Astrocyte (in vitro differentiated cells and primary cell): ENCODE measurements at regions not wholly inside any gene's neighbourhood (a gene's known extent, or its start where the extent isn't known, plus 50 kb on each side); places are given as distances from the start of the nearest gene placed in this dataset.

ENCODE experiments used
- DNase-seq: peaks from one replicate; pipeline ENCODE4 v3.0.0-alpha.2; 2010; ENCODE audit warnings: low read depth
- FAIRE-seq: peaks from 2 replicates; lab custom pipeline; 2011; peaks lifted over from hg19 to GRCh38; lab: Jason Lieb, UNC
- H2AFZ ChIP-seq: 2 replicates; pipeline ENCODE4 v1.6.0; 2012; ENCODE audit warnings: low read depth, low read length, inconsistent platforms
- H3K27ac ChIP-seq: 2 replicates; pipeline ENCODE4 v1.5.1; 2011; ENCODE audit warnings: low read depth, low read length, inconsistent platforms
- H3K27me3 ChIP-seq: 2 replicates; pipeline ENCODE4 v1.6.0; 2011; ENCODE audit warnings: low read length, inconsistent platforms; ENCODE audit not compliant: insufficient read depth
- H3K36me3 ChIP-seq: 2 replicates; pipeline ENCODE4 v1.5.1; 2011; ENCODE audit warnings: low read length, inconsistent platforms; ENCODE audit not compliant: insufficient read depth
- H3K4me1 ChIP-seq: 2 replicates; pipeline ENCODE4 v1.5.1; 2011; ENCODE audit warnings: low read length, inconsistent platforms; ENCODE audit not compliant: insufficient read depth
- H3K4me2 ChIP-seq: 2 replicates; pipeline ENCODE4 v1.6.0; 2012; ENCODE audit warnings: low read length, inconsistent platforms
- H3K4me3 ChIP-seq: 2 replicates; pipeline ENCODE4 v1.5.1; 2011; ENCODE audit warnings: low read depth, mild to moderate bottlenecking, low read length, inconsistent platforms; ENCODE audit not compliant: insufficient read depth
- H3K79me2 ChIP-seq: 2 replicates; pipeline ENCODE4 v1.6.0; 2012; ENCODE audit warnings: mild to moderate bottlenecking, low read length, inconsistent platforms; ENCODE audit not compliant: insufficient read depth
- H3K9ac ChIP-seq: 2 replicates; pipeline ENCODE4 v1.6.0; 2012; ENCODE audit warnings: mild to moderate bottlenecking, low read length, inconsistent platforms
- H3K9me3 ChIP-seq: 2 replicates; pipeline ENCODE4 v1.5.1; 2012; ENCODE audit warnings: low read depth, mild to moderate bottlenecking, low read length, inconsistent platforms; ENCODE audit not compliant: insufficient read depth
- H4K20me1 ChIP-seq: 2 replicates; pipeline ENCODE4 v1.6.0; 2012; ENCODE audit warnings: low read length, inconsistent platforms; ENCODE audit not compliant: insufficient read depth
- H3K27ac Mint-ChIP-seq: one replicate; pipeline ENCODE4 v1.8.0; 2021; ENCODE audit warnings: mild to moderate bottlenecking, mixed read lengths; ENCODE audit not compliant: unreplicated experiment
- H3K27me3 Mint-ChIP-seq: one replicate; pipeline ENCODE4 v1.8.0; 2021; ENCODE audit warnings: low read depth, mixed read lengths; ENCODE audit not compliant: unreplicated experiment
- H3K36me3 Mint-ChIP-seq: one replicate; pipeline ENCODE4 v1.8.0; 2021; ENCODE audit warnings: low read depth, mixed read lengths; ENCODE audit not compliant: unreplicated experiment
- H3K4me1 Mint-ChIP-seq: one replicate; pipeline ENCODE4 v1.8.0; 2021; ENCODE audit warnings: low read depth, mixed read lengths; ENCODE audit not compliant: unreplicated experiment
- H3K4me3 Mint-ChIP-seq: one replicate; pipeline ENCODE4 v1.8.0; 2021; ENCODE audit warnings: mild to moderate bottlenecking, moderate library complexity, mixed read lengths; ENCODE audit not compliant: unreplicated experiment
- H3K9me3 Mint-ChIP-seq: one replicate; pipeline ENCODE4 v1.8.0; 2021; ENCODE audit warnings: mild to moderate bottlenecking, mixed read lengths; ENCODE audit not compliant: unreplicated experiment
- CTCF ChIP-seq: IDR thresholded peaks from 2 replicates; pipeline ENCODE4 v1.5.1; 2011; ENCODE audit warnings: low read depth, mild to moderate bottlenecking, inconsistent platforms, low read length, moderate library complexity; ENCODE audit not compliant: insufficient read depth
- EZH2 ChIP-seq: IDR thresholded peaks from 2 replicates; pipeline ENCODE4 v1.6.1; 2012; ENCODE audit warnings: mild to moderate bottlenecking, low read length, inconsistent platforms; ENCODE audit not compliant: insufficient read depth

DNA sequence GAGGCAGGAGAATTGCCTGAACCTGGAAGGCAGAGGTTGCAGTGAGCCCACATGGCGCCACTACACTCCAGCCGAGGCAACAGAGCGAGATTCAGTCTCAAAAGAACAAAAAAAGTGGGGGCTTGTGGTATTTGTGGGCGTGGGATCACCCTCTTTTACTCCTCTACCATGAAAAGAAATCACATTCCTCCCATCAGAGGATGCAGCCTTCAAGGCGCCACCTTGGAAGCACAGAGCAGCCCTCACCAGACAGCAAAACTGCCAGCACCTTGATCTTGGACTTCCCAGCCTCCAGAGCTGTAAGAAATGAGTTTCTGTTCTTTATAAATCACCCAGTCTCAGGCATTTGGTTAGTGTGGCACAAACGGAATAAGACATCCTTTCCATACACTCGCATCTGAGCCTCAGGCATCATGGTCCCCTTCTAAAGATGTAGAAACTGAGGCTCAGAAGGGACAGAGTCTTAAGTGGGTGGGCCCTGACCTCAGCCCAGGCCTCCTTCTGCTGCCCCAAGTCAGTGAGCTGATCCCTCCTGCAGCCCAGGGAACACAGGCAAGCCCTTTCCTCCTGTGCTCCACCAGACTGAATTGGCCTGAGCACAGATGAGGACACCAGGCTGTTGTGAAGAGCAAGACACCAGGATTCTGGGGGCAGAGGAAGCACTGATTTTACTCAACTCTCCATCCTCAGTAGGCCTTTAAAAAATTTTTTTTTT is 201.7 kb upstream of the LINGO1 start:
- Histone ChIP-seq H3K4me1 (peaks cover 12% of the 10 kb centered on the region), H2AFZ (no peak overlapping the region), H4K20me1 (no peaks in the 10 kb centered on the region), H3K79me2 (no peaks in the 10 kb centered on the region), H3K9me3 (peaks cover 4% of the 10 kb centered on the region), H3K27me3 (peaks cover 45% of the 10 kb centered on the region), H3K9ac (no peak overlapping the region), H3K4me2 (no peak overlapping the region), H3K36me3 (no peaks in the 10 kb centered on the region), H3K27ac (no peak overlapping the region), H3K4me3 (no peak overlapping the region)
- peaks cover 21% of the 10 kb centered on the region for H3K4me1 Mint-ChIP-seq
- H3K36me3 Mint-ChIP-seq: no peaks in the 10 kb centered on the region
- FAIRE-seq: no peak
- H3K4me3 Mint-ChIP-seq: no peak overlapping the region
- peaks cover 48% of the 10 kb centered on the region for H3K27me3 Mint-ChIP-seq
- no peak overlapping the region for H3K27ac Mint-ChIP-seq
- TF ChIP-seq EZH2 (no peak), CTCF (no peak)
- H3K9me3 Mint-ChIP-seq: peaks cover 5% of the 10 kb centered on the region
- no peak for DNase-seq

DNA sequence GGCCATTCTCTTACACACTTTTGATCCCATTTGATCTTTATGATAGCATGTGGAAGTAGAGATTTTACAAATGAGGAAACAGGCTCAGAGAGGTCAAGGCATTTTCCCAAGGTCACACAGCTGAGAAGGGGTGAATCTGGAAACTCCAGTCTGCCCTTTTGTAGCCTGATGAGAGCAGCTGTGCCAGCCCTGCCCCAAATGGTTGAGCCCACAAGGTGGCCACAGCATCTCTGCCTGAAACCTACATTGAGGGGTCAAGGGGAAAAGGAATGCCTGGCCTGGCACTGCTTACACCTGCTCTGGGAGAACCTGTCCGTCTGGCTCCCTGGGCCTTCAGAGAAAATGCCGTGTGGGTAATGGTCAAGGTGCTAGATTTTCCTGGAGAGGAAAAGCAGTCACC is 200.2 kb upstream of the LINGO1 start:
- Histone ChIP-seq H3K9me3 (peaks cover 4% of the 10 kb centered on the region), H3K79me2 (no peaks in the 10 kb centered on the region), H3K9ac (no peak overlapping the region), H3K27me3 (peaks cover 39% of the 10 kb centered on the region), H3K4me3 (no peak overlapping the region), H3K4me2 (no peak overlapping the region), H4K20me1 (no peaks in the 10 kb centered on the region), H2AFZ (no peak overlapping the region), H3K27ac (no peak overlapping the region), H3K36me3 (no peaks in the 10 kb centered on the region), H3K4me1 (peaks cover 9% of the 10 kb centered on the region)
- FAIRE-seq: no peak
- H3K36me3 Mint-ChIP-seq: no peaks in the 10 kb centered on the region
- peaks cover 14% of the 10 kb centered on the region for H3K4me1 Mint-ChIP-seq
- H3K27me3 Mint-ChIP-seq: peaks cover 48% of the 10 kb centered on the region
- no peak for DNase-seq
- H3K27ac Mint-ChIP-seq: no peak overlapping the region
- no peak overlapping the region for H3K4me3 Mint-ChIP-seq
- no peak for TF ChIP-seq CTCF
- peaks cover 5% of the 10 kb centered on the region for H3K9me3 Mint-ChIP-seq

DNA sequence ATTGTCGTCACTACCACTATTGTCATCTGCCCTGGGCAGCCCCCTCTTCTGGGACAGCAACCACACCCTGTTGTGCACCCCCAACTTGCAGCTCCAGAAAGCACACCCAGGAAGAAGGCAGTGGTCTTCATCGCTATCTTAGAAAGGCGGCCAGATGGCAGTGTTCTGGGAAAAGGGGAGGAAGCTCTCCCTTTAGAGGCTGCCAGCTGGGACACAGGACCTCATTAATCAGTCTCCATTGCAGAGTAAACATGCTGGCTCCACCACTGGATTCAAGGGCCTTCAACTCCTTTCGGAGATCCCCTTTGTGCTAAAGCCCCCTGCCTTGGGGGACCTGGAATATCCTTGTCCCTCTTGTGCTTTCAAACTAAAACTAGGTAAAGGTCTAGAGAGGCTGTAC is 199.3 kb upstream of the LINGO1 start:
- Histone ChIP-seq H3K4me1 (peaks cover 9% of the 10 kb centered on the region), H4K20me1 (no peaks in the 10 kb centered on the region), H3K27me3 (peaks cover 44% of the 10 kb centered on the region), H3K9ac (no peak overlapping the region), H3K27ac (no peak overlapping the region), H2AFZ (no peak overlapping the region), H3K4me2 (no peak overlapping the region), H3K79me2 (no peaks in the 10 kb centered on the region), H3K4me3 (no peak overlapping the region), H3K36me3 (no peaks in the 10 kb centered on the region), H3K9me3 (peaks cover 4% of the 10 kb centered on the region)
- no peak for FAIRE-seq
- Mint-ChIP-seq H3K4me3 (no peak overlapping the region), H3K9me3 (peaks cover 5% of the 10 kb centered on the region), H3K27ac (no peak overlapping the region), H3K27me3 (peaks cover 50% of the 10 kb centered on the region), H3K4me1 (peaks cover 8% of the 10 kb centered on the region), H3K36me3 (no peaks in the 10 kb centered on the region)
- DNase-seq: peak; percentile 30
- TF ChIP-seq CTCF: no peak
- no peak for TF ChIP-seq EZH2
